ENCODE measurements at regions not wholly inside any gene's neighbourhood (a gene's known extent, or its start where the extent isn't known, plus 50 kb on each side); places are given as distances from the start of the nearest gene placed in this dataset.

GRCh38 chr7:27427416-27427815 is 184.8 kb downstream of the EVX1 start:
- no peak overlapping the region for H3K9ac ChIP-seq
- no peaks in the 10 kb centered on the region for H3F3A ChIP-seq (replicated peaks; ENCODE audit: insufficient read depth)
- peaks cover 5% of the 10 kb centered on the region; the same call in 1 of the 2 replicates for H3K27me3 ChIP-seq (ENCODE audit: insufficient read depth)
- no peaks in the 10 kb centered on the region for H3K36me3 ChIP-seq (replicated peaks in 1 of 2; ENCODE audit: control insufficient read depth in 1 of 2, insufficient read depth in 2 of 2, low read length in 1 of 2)
- TF ChIP-seq FOSL2 (IDR thresholded peaks at IDR 0.05; ENCODE audit: borderline replicate concordance, low read depth) (no peak), NRF1 (IDR thresholded peaks at IDR 0.05; ENCODE audit: low read depth, low read length) (no peak), GATA2 (CRISPR knock-in tag; IDR thresholded peaks at IDR 0.05) (no peak), RFX5 (IDR thresholded peaks at IDR 0.05; ENCODE audit: low read length) (no peak), RXRA (IDR thresholded peaks at IDR 0.05; ENCODE audit: borderline replicate concordance, low read depth) (no peak), MXI1 (IDR thresholded peaks at IDR 0.05; ENCODE audit: low read depth, low read length) (no peak), EP300 (IDR thresholded peaks at IDR 0.05; ENCODE audit: borderline replicate concordance in 1 of 2, low read depth in 1 of 2, low read length in 1 of 2) (no peak), POLR2AphosphoS5 (IDR thresholded peaks at IDR 0.05; ENCODE audit: low read depth, low read length) (no peak), EZH2phosphoT487 (IDR thresholded peaks at IDR 0.05; ENCODE audit: borderline replicate concordance, low read depth) (no peak), MEF2A (IDR thresholded peaks at IDR 0.05; ENCODE audit: borderline replicate concordance, low read depth) (no peak), USF1 (IDR thresholded peaks at IDR 0.05; ENCODE audit: borderline replicate concordance, low read depth) (no peak), SIN3A (IDR thresholded peaks at IDR 0.05; ENCODE audit: borderline replicate concordance, low read depth, low read length) (no peak), FOXJ3 (CRISPR knock-in tag; IDR thresholded peaks at IDR 0.05) (no peak), RCOR1 (IDR thresholded peaks at IDR 0.05; ENCODE audit: low read length) (no peak), NFIC (IDR thresholded peaks at IDR 0.05; ENCODE audit: borderline replicate concordance) (no peak), ELF1 (IDR thresholded peaks at IDR 0.05) (no peak), PBX3 (IDR thresholded peaks at IDR 0.05) (no peak), CTCF (IDR thresholded peaks at IDR 0.05) (no peak), TEAD4 (IDR thresholded peaks at IDR 0.05; ENCODE audit: borderline replicate concordance, insufficient read depth) (no peak)
- CTCF ChIA-PET = interaction anchor here (0.9 kb wide), 1 partner anchor 21 kb away, joined by 3 read pairs; no protein-coding TSS in a partner anchor
- H3K4me3 ChIP-seq (ENCODE audit: low read depth in 2 of 2, low read length in 1 of 2) = no peak overlapping the region
- H3K9me2 ChIP-seq = no peaks in the 10 kb centered on the region
- H3K4me1 ChIP-seq (ENCODE audit: control insufficient read depth in 1 of 2, insufficient read depth in 2 of 2, low read depth in 1 of 2, low read length in 1 of 2) = no peaks in the 10 kb centered on the region
- WGBS (ENCODE audit: low lambda C conversion rate) = 68% methylated on average over 4 of the region's 4 CpGs
- no peak overlapping the region for H2AFZ ChIP-seq (ENCODE audit: low read depth)
- DNase-seq = no peak
- no peaks in the 10 kb centered on the region for H3K9me3 ChIP-seq
- no peaks in the 10 kb centered on the region for H3K79me2 ChIP-seq (ENCODE audit: insufficient read depth)
- no peak overlapping the region for H3K4me2 ChIP-seq
- POLR2A ChIA-PET = no interaction called here
- no peak overlapping the region for H3K27ac ChIP-seq (ENCODE audit: low read depth in 2 of 2, low read length in 1 of 2)
- H4K20me1 ChIP-seq (ENCODE audit: insufficient read depth) = no peaks in the 10 kb centered on the region

Measured in SK-N-SH (cell line).